ENCODE measurements at regions not wholly inside any gene's neighbourhood (a gene's known extent, or its start where the extent isn't known, plus 50 kb on each side); places are given as distances from the start of the nearest gene placed in this dataset.
"Not testable (repeated sequence)": the region's sequence is repeated elsewhere in the genome, so short reads cannot be mapped to it uniquely, and the experiment has no call there.

GRCh38 chr3:71997066-71997653, 212.2 kb upstream of the PROK2 start:
- no peak for DNase-seq

- DNase-seq = no peak
Measured at GRCh38 chr3:71994906-71995305, 210.0 kb upstream of the PROK2 start.

DNA sequence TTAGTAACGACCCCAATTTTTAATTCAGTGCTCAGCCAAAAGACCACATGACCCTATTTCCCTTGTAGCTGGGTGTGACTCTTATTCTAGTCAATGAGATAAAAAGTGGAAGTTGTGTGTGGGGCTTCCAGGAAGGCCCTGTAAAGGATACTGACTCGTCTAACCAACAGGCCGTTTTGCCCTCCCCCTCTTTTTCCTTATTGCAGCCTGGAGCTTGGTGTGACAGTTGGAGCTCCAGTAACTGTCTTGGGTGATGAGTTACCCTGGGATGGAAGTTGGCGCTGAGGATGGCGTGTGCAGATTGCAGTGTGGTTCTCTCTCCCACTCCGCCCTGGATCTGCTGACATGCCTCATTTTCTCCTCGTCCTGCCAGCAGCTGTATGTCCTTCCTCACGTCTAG, 209.3 kb upstream of the PROK2 start:
- no peak for DNase-seq

DNA sequence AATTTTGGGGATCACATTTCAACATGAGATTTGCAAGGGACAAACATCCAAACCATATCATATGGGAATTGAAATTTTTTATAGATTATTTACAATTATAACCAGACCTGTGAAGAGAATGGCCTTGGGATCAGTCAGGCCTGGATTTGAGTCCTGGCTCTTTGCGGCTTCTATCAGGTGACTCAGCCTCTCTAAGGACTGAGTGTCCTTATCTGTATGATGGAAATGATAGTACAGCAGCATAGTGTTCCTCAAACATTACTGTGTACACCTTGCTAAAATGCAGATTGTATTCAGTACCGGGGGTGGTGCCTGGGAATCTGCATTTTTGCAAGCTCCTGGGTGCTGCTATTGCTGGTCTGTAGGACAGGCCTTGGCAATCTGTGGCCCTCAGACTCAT, 206.7 kb upstream of the PROK2 start:
- DNase-seq = no peak

- no peak for DNase-seq
Measured at GRCh38 chr3:71991046-71991445, 206.1 kb upstream of the PROK2 start.

DNA sequence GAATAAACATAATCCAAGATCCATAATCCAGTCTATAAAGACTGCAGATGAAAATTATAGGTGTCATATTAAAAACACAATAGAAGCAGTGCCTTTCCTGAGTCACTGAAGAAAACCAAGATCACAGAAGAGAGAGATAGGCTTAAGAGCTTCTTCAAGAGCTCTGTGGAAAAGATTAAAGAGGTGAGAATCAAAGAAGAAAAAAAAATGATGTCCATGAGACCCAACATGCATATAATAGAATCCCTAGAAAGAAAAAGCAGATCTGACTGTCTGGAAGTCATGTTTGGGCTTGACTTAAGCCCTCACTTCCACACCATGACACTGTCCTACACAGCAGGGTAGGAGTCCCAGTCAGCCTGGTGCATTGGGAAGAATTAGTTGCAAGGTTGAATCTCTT, 205.6 kb upstream of the PROK2 start:
- DNase-seq = no peak

GRCh38 chr3:71989165-71989564, 204.2 kb upstream of the PROK2 start:
- no peak for DNase-seq

- DNase-seq = no peak
Measured at GRCh38 chr3:71987828-71988227, 202.9 kb upstream of the PROK2 start.

DNA sequence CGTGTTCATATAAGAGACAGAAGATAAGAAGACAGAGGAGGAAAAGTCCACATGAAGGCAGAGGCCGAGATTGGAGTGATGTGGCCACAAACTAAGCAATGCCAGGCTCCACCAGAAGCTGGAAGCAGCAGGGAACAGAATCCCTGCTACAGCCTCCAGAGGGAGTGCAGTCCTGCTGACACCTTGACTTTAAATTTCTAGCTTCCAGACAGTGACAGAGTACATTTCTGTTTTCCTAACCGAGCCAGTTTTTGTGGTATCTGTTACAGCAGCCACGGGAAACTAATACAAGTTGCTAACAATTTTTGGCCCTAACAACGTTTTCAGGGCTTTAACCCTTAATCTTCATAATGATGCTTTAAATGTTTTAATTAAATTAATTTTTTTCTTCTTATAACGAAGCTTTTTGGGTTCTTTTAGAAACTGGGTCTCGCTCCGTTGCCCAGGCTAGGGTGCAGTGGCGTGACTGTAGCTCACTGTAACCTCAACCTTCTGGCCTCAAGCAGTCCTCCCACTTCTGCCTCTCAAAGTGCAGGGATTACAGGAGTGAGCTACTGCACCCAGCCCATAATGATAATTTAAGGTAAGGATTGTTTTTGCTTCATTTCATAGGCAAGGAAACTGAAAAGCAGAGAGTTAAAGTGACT, 202.3 kb upstream of the PROK2 start:
- no peak for DNase-seq

- no peak for DNase-seq
Measured at GRCh38 chr3:71986606-71987005, 201.7 kb upstream of the PROK2 start.

GRCh38 chr3:71984843-71985613, 200.1 kb upstream of the PROK2 start:
- DNase-seq = no peak

DNA sequence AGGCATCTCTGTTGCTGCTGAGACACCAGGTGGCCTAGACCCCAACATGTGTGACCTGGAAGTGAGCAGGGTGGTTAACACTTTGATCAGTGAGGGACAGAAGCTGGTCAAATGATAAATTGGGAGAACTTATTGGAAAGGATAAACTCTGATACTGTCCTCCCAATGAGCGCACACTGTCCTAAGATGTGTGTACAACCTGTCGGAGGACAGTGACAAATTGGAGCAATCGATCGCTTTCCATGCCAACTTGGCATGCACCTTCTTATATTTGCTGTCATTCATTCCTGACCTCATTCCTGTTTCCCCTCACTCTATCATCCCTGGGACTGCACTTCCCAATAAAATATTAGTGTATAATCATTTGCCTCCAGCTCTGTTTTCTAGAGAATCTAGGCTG, 198.7 kb upstream of the PROK2 start:
- DNase-seq = no peak

GRCh38 chr3:71982506-71983258, 197.7 kb upstream of the PROK2 start:
- not testable (repeated sequence) for DNase-seq

GRCh38 chr3:71979175-71979574, 194.2 kb upstream of the PROK2 start:
- no peak for DNase-seq

GRCh38 chr3:71978150-71978721, 193.3 kb upstream of the PROK2 start:
- DNase-seq = no peak

DNA sequence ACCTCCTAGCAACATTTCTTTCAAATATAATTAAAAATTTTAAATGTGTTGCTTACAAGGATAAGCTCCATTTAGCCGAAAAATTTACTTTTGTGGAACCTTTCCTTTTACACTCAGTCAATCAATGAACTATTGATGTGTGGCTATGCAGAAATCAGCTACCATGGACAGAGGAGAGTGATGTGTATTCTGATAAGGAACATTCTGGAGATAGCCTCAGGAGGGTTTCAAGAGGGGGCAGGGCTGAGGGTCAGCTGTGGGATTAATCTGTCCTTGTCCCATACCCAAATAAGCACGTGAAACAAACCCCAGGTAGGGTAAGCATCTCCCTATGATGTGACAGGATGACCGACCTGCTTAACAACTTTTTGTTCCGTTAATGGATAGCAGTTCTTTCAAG, 192.6 kb upstream of the PROK2 start:
- no peak for DNase-seq

- DNase-seq = no peak
Measured at GRCh38 chr3:71975573-71975972, 190.6 kb upstream of the PROK2 start.

GRCh38 chr3:71974786-71975185, 189.8 kb upstream of the PROK2 start:
- no peak for DNase-seq

DNA sequence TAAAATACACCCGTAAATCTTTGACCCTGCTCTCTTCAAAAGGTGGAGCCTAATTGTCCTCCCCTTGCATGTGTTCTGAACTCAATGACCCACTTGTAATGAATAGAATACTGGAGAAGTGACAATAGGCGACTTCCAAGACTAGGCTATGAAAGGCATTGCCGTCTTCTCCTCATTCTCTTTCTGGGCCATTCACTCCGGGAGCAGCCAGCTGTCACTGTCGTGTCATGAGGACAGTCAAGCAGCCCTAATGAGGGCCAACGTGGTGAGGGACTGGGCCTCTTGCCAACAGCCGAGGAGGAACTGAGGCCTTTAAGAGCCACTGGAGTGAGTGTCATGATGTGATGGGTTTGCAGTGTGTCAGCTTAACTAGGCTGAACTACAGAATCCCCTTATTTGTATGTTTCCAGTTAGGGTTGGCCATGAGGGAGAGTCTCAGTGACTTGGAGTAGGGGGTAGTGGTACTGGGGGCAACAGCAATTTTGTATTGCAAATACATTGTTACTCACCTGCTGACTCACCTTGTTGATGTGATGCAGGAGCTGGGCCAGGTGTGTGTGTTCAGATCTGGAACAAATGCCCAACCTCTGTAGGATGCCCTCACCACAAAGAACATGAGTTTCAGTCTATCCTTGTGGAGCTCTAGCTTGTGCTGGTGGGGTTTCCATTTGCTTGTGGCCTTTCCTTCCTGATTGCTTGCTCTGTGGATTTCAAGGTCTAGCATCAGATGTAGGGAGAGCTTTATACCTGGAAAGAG, 188.5 kb upstream of the PROK2 start:
- DNase-seq = peak; percentile 40

DNA sequence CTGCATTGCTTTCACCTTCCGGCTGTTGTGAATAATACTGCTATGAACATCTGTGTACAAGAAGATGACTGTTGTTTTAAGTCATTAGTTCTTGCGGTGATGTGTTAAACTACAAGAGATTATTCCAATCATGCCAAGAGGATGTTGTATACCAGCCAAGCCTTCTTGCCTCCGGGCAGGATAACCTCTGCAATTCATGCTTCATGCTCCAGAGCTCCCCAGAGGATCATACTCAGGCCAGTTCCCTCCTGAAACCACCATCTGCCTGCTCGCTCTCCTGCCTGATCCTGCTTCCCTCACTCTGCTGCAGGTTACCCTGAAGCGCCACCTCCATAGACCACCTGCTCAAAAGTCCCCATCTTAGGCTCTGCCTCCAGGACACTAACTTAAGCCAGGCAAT, 187.1 kb upstream of the PROK2 start:
- DNase-seq = no peak

- DNase-seq = no peak
Measured at GRCh38 chr3:71968544-71968943, 183.6 kb upstream of the PROK2 start.

DNA sequence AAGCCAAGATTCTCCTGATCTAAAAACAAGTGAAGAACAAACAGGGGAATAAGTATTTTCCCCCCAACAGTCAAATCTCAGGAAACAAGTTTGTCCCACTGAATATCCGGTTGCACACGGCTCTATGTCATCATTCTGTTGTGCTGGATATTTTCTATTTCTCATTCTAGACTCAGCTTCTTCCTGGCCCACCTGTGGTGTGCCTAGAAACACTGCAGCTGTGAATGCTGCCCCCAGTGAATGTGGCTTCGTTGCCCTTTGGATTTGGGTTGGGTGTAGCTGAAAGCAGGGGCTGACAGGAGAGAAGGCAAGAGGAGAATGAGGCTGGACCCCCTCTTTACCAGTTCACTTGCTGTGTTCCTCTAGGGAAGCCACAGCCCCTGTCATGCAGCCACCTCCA, 181.2 kb upstream of the PROK2 start:
- DNase-seq = no peak

GRCh38 chr3:71964170-71964569, 179.2 kb upstream of the PROK2 start:
- no peak for DNase-seq
